Upper lobe of left lung (tissue), 4 donors: ENCODE measurements at regions not wholly inside any gene's neighbourhood (a gene's known extent, or its start where the extent isn't known, plus 50 kb on each side); places are given as distances from the start of the nearest gene placed in this dataset.

Experiments
- CTCF ChIP-seq, 6 experiments: fragments of 450-650 bp in 4 of 6; fragments of 200-600 bp in 2 of 6; sonication (generic) in 2 of 6; IDR thresholded peaks; one replicate each; pipeline ENCODE4 v1.5.1; 2016 to 2019; ENCODE audit warnings: antibody characterized with exemption in 6 of 6
- EP300 ChIP-seq, 4 donors: sonication (generic); formaldehyde crosslinking; IDR thresholded peaks; one replicate each; pipeline ENCODE4 v1.5.1; 2017; ENCODE audit warnings: antibody characterized with exemption in 4 of 4, control low read depth in 2 of 4

- no peak for TF ChIP-seq CTCF (IDR thresholded peaks at IDR 0.05)
- TF ChIP-seq EP300 (IDR thresholded peaks at IDR 0.05) = no peak
Measured at GRCh38 chr1:58156831-58157230, 389.7 kb downstream of the OMA1 start.
